ENCODE measurements at regions not wholly inside any gene's neighbourhood (a gene's known extent, or its start where the extent isn't known, plus 50 kb on each side); places are given as distances from the start of the nearest gene placed in this dataset.

GRCh38 chr5:141753143-141753970 is 71.3 kb upstream of the ARAP3 start:
- FAIRE-seq (no peak), DNase-seq (ENCODE audit: low spot score in 2 of 2) (no peak)

GRCh38 chr5:141747152-141748141 is 65.4 kb upstream of the ARAP3 start:
- FAIRE-seq = no peak
- DNase-seq (ENCODE audit: low spot score in 2 of 2) = peak; percentile 80 to 89

DNA sequence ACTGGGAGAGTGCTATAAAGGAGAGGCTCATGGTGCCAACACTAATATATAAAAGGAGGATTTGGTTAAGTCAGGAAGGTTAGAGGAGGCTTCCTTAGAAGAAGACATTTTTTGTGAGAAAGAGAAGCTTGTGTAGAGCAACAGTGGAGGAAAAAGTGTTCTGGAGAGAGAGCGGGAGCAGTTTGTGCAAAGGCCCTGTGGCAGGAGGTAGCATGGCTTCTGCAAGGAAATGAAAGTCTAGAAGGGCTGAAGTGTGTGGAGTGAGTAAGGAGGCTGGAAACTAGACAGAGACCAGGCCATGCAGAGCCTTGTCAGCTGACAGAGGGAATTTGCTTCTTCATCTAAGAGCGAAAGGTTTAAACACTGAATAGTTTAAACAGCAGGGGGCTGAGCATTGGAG is 64.4 kb upstream of the ARAP3 start:
- peak in 1 of 2 donors; percentile 1 for DNase-seq (ENCODE audit: low spot score in 2 of 2)
- FAIRE-seq = no peak

- DNase-seq (ENCODE audit: low spot score in 2 of 2) (no peak), FAIRE-seq (no peak)
These were observed 63.4 kb upstream of the ARAP3 start for GRCh38 chr5:141745390-141745789.

- FAIRE-seq (no peak), DNase-seq (ENCODE audit: low spot score in 2 of 2) (no peak)
These were observed 61.8 kb upstream of the ARAP3 start for GRCh38 chr5:141743866-141744272.

GRCh38 chr5:141742866-141743851 is 61.1 kb upstream of the ARAP3 start:
- DNase-seq (ENCODE audit: low spot score in 2 of 2) (no peak), FAIRE-seq (no peak)

GRCh38 chr5:141742144-141742543 is 60.1 kb upstream of the ARAP3 start:
- DNase-seq (ENCODE audit: low spot score in 2 of 2) (no peak), FAIRE-seq (no peak)

GRCh38 chr5:141740885-141741284 is 58.9 kb upstream of the ARAP3 start:
- no peak for FAIRE-seq

DNA sequence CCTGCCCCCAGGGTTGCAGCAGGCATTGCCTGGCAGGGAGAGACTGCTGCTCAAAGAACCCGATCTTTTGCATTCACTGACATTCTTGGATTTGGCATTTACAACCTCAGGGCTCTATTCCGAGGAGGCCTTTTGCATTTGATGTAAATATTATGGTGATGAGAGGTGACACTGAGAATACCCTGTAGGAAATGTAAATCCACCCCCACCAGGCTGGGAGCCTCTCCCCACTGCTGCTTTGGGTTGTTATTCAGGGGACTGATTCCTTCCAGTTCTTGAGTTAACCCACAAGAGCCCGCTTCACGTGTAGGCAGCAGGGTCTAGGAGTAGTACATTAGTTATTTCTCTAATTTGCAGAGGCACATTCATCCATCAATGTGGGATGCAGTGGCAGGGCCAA is 55.5 kb upstream of the ARAP3 start:
- FAIRE-seq = no peak
- no peak for DNase-seq (ENCODE audit: low spot score in 2 of 2)

More at GRCh38 chr5:141740885-141741284, 58.9 kb upstream of the ARAP3 start:
- DNase-seq (ENCODE audit: low spot score in 2 of 2) = no peak

GRCh38 chr5:141735823-141736222 is 53.8 kb upstream of the ARAP3 start:
- no peak for FAIRE-seq
- no peak for DNase-seq (ENCODE audit: low spot score in 2 of 2)

DNA sequence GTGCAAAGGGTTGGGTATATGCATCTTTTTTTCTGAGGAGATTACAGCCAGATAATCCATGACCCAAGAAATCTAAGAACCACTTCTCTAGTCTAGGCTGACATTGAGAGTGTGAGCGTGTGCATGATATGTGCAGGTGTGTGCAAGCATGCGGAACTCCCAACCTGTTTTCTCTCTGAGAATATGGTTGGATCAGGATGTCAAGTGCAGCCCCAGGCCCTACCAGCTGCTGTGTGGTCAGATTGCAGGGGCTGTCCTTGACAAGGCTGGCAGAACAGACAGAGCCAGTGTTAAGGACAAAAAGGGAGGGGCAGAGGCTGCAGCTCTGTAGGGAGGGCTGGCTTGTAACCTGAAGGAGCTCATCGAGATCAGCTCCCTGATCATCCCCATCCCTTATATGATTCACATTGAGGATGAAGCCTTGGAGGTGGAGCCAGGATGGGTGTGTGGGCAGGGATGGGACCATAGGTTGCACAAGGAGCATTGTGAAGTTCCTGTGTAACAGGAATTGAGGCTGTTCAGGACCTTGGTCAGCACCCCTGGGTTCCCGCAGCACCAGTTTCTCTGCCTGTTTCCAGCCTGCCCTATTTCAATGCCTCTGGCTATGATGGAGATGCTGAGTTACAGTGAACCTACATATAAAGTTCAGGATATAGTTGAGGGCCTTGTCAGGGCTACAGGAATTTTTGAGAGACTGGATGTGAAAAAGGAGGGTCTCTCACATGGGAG is 52.6 kb upstream of the ARAP3 start:
- no peak for FAIRE-seq
- no peak for DNase-seq (ENCODE audit: low spot score in 2 of 2)

DNA sequence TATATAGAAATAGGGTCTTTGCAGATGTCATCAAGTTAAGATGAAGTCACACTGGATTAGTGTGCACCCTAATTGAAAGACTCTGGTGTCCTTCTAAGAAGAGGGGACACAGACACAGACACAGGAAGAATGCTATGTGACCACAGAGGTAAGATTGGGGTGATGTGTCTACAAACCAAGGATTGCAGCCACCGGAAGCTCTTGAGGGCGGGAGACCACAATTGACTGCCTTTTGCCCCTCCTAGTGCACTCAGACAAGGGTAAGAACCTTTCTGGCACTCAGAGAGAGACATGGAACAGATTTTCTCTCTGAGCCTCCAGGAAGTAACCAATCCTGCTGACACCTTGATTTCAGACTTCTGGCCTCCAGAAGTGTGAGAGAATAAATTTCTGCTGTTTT is 51.2 kb upstream of the ARAP3 start:
- FAIRE-seq (no peak), DNase-seq (ENCODE audit: low spot score in 2 of 2) (no peak)

GRCh38 chr5:141732417-141732816 is 50.4 kb upstream of the ARAP3 start:
- FAIRE-seq (no peak), DNase-seq (ENCODE audit: low spot score in 2 of 2) (no peak)
